ENCODE measurements at regions not wholly inside any gene's neighbourhood (a gene's known extent, or its start where the extent isn't known, plus 50 kb on each side); places are given as distances from the start of the nearest gene placed in this dataset.

DNA sequence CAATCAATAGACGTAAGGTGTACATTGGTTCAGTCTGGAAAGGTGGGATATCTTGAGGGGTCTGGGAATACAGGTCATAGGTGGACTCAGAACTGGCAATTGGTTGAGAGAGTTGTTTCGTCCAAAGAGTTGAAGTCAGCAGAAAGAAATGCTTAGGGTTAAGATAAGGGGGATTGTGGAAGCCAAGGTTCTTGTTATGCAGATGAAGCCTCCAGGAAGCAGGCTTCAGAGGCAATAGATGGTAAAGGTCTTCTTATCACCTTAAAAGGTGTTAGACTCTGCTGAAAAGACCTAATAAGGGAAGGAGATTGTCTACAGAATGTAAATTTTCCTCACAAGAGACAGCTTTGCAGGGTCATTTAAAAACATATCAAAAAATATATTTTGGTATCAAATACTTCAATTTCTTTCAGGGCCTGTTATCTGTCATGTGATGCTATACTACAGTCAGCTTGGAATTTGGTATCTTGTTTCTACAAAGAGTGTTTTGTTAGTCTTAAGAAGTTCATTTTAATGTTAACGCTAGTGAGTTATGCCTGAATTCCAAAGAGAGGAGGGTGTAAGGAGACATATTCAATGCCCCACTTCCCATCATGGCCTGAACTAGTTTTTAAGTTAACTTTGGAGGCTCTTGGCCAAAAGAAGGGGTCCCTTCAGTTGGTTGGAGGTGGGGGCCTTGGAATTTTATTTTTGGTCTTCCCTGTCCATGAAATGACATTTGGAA, 378.2 kb upstream of the ROBO2 start:
- POLR2A ChIA-PET: no interaction called here
- Histone ChIP-seq H3K27ac (ENCODE audit: low read length) (no peak overlapping the region), H3K36me3 (ENCODE audit: control insufficient read depth, insufficient read depth, low read length) (no peaks in the 10 kb centered on the region), H3K4me3 (ENCODE audit: low read depth in 2 of 2, low read length in 2 of 2) (no peak overlapping the region), H3K4me1 (ENCODE audit: control insufficient read depth, insufficient read depth, low read length) (no peaks in the 10 kb centered on the region), H3K27me3 (ENCODE audit: control insufficient read depth, insufficient read depth, low read length) (no peaks in the 10 kb centered on the region), H3K9me3 (ENCODE audit: control insufficient read depth, insufficient read depth, low read depth, low read length) (no peaks in the 10 kb centered on the region)
- intact Hi-C loops (cut with micrococcal nuclease; ENCODE audit: unreplicated experiment): no loop called here
- ATAC-seq (no peak), DNase-seq (ENCODE audit: low read depth, low spot score) (no peak)
- TF ChIP-seq, protein P1, sequence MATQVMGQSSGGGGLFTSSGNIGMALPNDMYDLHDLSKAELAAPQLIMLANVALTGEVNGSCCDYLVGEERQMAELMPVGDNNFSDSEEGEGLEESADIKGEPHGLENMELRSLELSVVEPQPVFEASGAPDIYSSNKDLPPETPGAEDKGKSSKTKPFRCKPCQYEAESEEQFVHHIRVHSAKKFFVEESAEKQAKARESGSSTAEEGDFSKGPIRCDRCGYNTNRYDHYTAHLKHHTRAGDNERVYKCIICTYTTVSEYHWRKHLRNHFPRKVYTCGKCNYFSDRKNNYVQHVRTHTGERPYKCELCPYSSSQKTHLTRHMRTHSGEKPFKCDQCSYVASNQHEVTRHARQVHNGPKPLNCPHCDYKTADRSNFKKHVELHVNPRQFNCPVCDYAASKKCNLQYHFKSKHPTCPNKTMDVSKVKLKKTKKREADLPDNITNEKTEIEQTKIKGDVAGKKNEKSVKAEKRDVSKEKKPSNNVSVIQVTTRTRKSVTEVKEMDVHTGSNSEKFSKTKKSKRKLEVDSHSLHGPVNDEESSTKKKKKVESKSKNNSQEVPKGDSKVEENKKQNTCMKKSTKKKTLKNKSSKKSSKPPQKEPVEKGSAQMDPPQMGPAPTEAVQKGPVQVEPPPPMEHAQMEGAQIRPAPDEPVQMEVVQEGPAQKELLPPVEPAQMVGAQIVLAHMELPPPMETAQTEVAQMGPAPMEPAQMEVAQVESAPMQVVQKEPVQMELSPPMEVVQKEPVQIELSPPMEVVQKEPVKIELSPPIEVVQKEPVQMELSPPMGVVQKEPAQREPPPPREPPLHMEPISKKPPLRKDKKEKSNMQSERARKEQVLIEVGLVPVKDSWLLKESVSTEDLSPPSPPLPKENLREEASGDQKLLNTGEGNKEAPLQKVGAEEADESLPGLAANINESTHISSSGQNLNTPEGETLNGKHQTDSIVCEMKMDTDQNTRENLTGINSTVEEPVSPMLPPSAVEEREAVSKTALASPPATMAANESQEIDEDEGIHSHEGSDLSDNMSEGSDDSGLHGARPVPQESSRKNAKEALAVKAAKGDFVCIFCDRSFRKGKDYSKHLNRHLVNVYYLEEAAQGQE (IDR thresholded peaks at IDR 0.05; ENCODE audit: insufficient read depth in 1 of 2, low read depth in 2 of 2, low read length in 1 of 2): no peak
- TF ChIP-seq TCF7L2 (IDR thresholded peaks at IDR 0.05; ENCODE audit: low read depth, low read length) (no peak), SIN3A (IDR thresholded peaks at IDR 0.05; ENCODE audit: borderline replicate concordance, insufficient read depth, low read depth, low read length) (no peak), POLR2AphosphoS5 (IDR thresholded peaks at IDR 0.05; ENCODE audit: low read depth, low read length) (no peak)
- TF ChIP-seq, protein P2, sequence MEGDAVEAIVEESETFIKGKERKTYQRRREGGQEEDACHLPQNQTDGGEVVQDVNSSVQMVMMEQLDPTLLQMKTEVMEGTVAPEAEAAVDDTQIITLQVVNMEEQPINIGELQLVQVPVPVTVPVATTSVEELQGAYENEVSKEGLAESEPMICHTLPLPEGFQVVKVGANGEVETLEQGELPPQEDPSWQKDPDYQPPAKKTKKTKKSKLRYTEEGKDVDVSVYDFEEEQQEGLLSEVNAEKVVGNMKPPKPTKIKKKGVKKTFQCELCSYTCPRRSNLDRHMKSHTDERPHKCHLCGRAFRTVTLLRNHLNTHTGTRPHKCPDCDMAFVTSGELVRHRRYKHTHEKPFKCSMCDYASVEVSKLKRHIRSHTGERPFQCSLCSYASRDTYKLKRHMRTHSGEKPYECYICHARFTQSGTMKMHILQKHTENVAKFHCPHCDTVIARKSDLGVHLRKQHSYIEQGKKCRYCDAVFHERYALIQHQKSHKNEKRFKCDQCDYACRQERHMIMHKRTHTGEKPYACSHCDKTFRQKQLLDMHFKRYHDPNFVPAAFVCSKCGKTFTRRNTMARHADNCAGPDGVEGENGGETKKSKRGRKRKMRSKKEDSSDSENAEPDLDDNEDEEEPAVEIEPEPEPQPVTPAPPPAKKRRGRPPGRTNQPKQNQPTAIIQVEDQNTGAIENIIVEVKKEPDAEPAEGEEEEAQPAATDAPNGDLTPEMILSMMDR (IDR thresholded peaks at IDR 0.05): no peak
- in situ Hi-C loops (cut with HindIII; ENCODE audit: low pct_unique_long_range_greater_than_20kb, low sequenced_read_pairs): no loop called here
- no TSS peak for BruUV-seq (replicated peaks)
- CTCF ChIA-PET: no interaction called here

DNA sequence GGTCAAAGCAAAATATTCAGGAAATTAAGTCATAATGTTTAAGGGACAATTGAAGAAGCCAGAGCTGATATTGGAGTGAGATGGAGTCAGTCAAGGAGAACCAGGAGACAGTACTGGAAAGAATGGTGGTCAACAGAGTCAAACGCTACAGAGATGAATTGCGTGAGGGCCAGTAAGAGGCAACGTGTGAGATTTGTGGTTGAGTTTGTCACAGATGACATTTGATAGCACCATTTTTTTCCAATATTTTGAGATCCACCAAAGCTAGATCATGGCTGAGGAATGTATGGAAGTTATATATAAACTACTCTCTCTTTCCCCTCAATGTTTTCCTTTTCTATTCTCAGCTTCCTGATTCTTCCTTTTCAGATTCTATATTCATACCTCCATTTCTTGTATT, 375.1 kb upstream of the ROBO2 start:
- ChIA-PET CTCF (no interaction called here), POLR2A (no interaction called here)
- in situ Hi-C loops (cut with HindIII; ENCODE audit: low pct_unique_long_range_greater_than_20kb, low sequenced_read_pairs): no loop called here
- Histone ChIP-seq H3K4me1 (ENCODE audit: control insufficient read depth, insufficient read depth, low read length) (no peaks in the 10 kb centered on the region), H3K36me3 (ENCODE audit: control insufficient read depth, insufficient read depth, low read length) (no peaks in the 10 kb centered on the region), H3K4me3 (ENCODE audit: low read depth in 2 of 2, low read length in 2 of 2) (no peak overlapping the region), H3K9me3 (ENCODE audit: control insufficient read depth, insufficient read depth, low read depth, low read length) (no peaks in the 10 kb centered on the region), H3K27ac (ENCODE audit: low read length) (no peak overlapping the region), H3K27me3 (ENCODE audit: control insufficient read depth, insufficient read depth, low read length) (no peaks in the 10 kb centered on the region)
- no TSS peak for BruUV-seq (replicated peaks)
- TF ChIP-seq TCF7L2 (IDR thresholded peaks at IDR 0.05; ENCODE audit: low read depth, low read length) (no peak), SIN3A (IDR thresholded peaks at IDR 0.05; ENCODE audit: borderline replicate concordance, insufficient read depth, low read depth, low read length) (no peak), POLR2AphosphoS5 (IDR thresholded peaks at IDR 0.05; ENCODE audit: low read depth, low read length) (no peak)
- TF ChIP-seq, protein P1 (IDR thresholded peaks at IDR 0.05; ENCODE audit: insufficient read depth in 1 of 2, low read depth in 2 of 2, low read length in 1 of 2): no peak
- TF ChIP-seq, protein P2 (IDR thresholded peaks at IDR 0.05): no peak
- intact Hi-C loops (cut with micrococcal nuclease; ENCODE audit: unreplicated experiment): no loop called here
- no peak for ATAC-seq
- no peak for DNase-seq (ENCODE audit: low read depth, low spot score)

Data from Panc1 (cell line).